GM19035 (cell line): ENCODE measurements at regions not wholly inside any gene's neighbourhood (a gene's known extent, or its start where the extent isn't known, plus 50 kb on each side); places are given as distances from the start of the nearest gene placed in this dataset.

Source experiments
- ATAC-seq: cut with Tn5 transposase; IDR thresholded peaks from one replicate; pipeline ENCODE4 v1.9.1; 2021; ENCODE audit not compliant: unreplicated experiment

DNA sequence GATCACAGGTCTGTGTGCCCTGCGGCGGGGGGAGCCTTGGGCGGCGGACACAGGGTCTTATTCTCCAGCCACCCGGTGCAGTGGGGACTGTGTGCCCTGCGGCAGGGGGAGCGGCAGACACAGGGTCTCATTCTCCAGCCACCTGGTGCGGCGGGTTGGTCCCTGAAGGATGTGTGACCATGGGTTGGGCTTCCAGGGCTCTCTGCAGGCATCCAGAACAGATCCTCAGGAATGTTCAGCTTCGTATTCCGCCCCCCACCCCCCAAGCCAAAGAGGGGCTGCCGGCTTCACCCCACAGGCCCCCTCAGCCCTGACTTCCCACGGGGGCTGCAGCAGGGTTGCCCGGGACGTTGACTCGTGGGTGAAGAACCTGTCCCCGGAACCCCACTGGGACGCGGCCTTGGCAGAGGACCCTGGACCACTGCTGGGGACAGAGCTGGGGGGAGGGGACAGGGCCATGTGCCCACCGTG is 154.5 kb upstream of the PPP2R2D start:
- no peak for ATAC-seq

DNA sequence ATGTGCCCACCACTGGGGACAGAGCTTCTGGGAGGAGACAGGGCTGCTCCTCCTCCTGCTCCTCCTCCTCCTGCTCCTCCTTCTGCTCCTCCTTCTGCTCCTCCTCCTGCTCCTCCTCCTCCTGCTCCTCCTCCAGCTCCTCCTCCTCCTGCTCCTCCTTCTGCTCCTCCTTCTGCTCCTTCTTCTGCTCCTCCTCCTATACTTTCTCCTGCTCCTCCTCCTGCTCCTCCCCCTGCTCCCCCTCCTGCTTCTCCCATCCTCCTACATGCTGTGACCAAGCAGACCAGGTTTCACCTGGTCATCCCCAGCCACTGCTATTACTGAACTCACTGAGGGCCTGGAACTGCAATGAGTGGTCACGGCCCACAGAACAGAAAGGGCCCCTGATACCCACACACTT is 154.0 kb upstream of the PPP2R2D start:
- no peak for ATAC-seq

DNA sequence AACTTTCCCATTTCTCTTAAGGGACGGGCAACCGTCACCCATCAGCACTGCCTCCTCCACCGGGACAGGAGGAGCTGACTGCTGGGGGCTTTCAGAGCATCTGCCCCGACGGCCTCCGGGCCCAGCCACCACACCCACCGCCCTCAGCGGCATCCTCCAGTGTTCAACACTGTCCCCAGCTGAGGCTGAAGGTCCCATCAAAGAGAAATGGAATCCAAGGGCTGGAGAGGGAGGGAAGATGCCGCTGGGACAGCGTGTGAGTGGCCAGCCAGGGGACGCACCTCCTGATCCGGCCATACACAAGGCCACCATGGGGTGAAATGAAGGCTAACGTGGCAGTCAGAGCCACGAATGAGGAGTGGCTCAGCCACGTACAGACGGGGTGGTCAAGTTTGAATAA is 153.6 kb upstream of the PPP2R2D start:
- no peak for ATAC-seq

DNA sequence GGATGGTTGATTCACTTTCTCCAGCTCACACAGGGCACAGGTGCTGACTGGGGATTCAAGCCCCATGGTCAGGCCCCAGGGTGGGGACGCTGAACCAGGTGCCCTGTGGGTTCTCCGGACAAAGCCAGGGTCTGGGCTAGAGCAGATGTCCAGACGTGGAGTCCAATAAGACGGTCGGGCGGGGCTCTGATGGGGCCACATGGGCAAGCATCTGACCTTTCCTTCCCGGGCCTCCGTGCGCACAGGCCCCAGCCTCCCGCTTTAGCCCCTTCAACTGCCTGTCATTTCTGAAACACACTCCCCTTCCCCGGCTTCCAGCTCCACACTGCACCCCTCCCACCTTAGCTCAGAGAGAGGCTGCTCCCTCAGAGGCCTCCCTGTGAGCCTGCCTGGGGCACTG is 153.0 kb upstream of the PPP2R2D start:
- no peak for ATAC-seq

DNA sequence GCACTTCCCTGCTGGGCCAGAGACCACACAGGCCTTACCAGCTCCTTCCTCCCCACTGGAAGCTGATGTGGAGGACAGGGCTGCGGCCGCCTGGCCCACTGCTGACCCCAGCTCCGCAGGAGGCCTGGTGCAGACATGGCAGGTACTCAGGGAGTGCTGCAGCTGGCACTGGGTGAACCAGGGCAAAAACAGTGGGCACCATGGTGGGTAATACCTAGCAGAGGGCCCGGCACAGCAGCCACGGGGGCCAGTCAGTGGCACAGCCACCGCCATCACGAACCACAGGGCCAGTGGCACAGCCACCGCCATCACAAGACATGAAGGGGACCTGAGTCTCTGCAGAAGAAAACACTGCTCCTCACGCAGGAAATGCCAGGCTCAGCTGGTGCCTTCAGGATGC is 152.6 kb upstream of the PPP2R2D start:
- no peak for ATAC-seq

DNA sequence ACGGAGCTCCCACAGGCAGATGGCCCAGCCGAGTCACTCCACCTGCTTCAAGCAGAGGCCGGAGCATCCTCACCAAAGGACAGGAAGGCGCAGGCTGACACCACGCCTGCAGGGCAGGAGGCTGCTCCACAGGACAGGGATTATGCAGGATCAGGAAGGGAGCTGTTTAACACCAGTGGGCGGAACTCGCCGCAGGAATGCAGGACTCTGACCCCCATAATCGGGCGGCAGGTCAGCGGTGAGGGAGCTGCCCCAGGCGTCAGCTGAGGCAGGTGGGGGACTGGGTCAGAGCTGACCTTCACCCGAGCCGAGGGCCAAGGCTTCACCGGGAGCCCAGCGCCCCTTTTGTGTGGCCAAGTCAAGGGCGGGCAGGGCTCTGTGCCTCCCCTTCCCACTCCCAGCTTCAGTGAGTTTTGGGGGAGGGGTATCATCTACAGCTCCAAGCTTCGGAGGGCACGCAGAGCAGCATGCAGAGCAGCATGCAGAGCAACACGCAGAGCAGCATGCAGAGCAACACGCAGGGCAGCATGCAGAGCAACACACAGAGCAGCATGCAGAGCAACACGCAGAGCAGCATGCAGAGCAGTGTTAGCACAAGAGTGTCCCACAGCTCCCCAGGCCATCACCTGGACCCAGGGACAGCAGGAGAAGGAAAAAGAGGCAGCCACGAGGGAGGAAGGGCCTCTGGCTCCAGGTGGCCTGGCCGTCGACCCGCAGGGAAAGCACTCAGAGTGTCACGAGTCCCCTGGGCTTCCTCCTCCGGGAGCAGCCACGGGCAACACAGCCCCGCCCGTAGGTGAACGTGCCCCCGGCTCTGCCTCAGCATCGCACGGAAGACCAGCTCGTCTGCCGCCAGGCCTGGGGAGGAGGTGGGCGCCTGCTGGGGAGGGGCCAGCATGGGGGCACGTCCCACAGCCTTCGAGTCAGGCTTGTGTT is 151.7 kb upstream of the PPP2R2D start:
- ATAC-seq, result no peak

DNA sequence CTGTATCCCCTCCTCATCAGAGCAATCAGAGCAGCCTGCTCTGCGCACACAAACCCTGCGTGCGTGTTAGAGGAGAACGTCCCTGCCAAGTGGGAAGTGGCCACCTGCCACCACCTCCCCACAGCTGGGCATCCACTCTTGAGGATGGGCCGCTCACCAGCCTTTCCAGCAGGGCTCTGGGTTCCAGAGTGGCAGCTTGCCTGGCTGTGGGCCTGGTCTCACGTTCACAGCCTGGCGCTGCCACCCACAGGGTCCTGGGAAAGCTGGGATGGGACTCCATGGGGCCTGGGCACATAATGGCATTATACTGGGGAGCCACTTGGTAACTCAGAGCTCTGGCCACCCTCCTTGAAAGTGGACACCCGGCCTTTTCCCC is 151.1 kb upstream of the PPP2R2D start:
- ATAC-seq, result no peak

DNA sequence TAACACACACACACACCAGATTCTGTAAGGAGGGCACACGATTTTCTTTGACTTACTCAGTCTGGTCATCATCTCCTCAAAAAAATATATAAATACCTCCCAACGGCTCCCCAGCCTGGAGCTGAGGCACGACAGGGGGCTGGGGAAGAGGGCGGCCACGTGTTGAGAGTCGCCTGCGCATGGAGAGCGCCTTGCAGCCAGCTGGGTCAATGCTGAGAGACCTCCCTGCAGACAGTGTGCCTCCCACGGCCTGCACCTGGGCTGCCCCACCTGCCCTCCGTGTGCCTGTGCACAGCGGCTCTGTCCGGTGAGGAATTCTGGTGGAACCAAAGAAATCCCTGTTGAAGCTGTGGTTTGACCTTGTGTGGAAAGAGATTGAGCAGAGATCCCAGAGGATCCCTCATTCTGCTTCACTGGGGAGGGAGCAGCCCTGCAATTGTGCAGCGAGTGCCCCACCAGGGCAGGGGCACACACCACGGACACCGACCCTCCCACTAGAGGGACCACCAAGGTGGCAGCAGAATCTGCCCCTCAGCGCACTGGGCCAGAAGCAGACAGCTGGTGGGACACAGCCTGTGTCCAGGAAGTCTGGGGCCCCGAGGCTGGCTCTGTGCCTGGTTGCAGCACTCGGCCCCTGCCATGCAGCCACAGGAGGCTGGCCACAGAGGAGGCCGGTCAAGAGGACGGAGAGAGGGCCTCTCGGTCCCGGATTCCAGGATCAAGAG is 150.5 kb upstream of the PPP2R2D start:
- no peak for ATAC-seq

DNA sequence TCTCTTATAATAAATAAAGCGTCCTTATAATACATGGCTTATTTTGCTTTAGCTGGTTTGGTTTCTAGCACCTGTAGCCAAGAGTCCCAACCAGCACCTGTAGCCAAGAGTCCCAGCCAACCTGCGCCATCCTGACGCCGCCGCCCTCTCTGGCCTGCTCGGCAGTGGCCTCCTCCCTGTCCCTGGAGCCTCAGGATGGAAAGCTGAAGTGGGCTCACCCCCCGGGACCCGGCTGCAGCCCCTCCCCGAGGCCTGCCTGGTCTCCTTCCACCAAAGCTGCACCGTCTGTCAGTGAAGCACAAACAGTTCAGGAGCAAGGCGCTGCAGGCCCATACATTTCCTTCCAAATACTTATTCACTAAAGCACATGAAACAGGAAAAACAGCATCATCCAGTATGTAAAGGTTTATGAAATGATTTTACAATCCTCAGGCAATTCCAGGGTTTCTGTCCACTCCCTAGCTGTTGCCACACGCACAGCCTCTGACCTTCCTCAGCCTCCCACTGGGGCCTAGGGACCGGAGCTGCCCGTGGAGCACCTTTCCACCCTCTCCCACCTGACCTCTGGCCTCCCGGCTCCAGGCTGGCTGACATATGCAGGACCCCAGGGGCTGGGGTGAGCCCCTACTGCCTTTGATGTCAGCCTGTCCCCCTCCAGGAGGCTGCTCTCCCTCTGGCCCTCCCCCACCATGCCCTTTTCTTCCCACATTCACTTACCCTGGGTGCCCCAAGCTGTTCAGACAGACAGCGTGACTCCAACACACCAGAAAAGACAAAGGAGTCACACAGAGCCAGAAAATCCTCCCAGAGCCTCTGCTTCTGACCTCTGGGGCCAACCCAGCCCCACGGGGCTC is 149.6 kb upstream of the PPP2R2D start:
- ATAC-seq, result no peak

DNA sequence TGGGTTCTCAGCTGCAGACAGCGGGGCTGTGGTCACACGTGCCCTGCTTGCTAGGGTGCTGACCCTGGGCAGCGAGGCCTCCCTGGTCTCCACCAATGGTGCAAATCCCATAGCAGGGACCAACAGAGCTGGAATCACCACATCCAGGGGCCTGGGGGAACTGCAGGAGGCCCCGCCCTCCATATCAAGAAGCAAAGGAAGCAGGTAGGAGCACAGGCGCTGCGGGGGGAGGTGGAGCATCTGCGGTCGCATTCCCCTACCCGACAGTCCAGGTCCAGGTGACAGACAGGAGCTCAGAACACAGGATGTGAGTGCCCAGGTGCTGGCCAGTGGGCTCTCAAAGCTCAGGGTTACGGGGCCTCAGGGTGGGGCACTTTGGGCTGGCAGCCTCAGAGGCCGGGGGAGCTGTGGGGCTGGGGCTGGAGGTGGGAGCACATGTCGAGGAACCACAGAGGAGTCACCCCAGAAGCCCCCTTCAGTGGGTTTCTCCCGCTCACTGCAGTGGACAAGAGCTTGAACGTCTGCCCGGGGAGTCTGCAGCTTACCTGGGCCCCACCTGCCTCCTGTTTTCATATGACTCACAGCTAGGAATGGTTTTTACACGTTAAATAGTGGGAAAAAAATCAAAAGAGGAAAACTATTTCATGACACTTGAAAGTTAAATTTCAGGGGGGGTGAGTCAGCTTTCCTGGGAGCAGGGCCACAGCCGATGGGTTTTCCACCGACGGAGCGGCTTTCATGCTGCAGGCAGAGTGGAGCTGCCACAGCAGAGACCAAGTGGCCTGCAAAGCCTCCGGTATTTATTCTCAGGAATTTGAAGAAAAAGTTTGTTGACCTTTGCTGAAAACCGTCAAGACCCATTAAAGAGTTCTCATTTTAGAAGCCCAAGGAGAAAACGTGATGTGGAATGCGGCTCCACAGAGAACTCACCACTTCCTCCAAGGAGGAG is 148.7 kb upstream of the PPP2R2D start:
- ATAC-seq, result no peak

DNA sequence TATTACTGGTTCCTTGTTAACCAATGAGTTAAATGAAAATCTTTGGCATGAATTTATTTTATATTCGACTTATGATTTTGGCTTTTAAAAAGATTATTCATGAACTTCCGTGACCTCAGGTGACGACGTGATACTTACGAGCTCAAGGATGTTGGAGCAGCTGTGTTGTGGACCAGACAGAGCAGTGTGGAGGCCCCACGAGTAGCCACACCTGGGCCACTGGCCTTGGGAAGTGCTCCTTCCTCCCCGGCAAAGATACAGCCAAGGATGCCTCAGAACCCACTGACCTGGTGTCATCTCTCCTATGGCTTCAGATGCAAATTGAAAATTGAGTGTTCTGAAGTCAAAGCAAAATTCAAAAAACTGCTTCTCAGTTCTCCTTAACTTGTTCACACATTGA is 147.5 kb upstream of the PPP2R2D start:
- no peak for ATAC-seq

DNA sequence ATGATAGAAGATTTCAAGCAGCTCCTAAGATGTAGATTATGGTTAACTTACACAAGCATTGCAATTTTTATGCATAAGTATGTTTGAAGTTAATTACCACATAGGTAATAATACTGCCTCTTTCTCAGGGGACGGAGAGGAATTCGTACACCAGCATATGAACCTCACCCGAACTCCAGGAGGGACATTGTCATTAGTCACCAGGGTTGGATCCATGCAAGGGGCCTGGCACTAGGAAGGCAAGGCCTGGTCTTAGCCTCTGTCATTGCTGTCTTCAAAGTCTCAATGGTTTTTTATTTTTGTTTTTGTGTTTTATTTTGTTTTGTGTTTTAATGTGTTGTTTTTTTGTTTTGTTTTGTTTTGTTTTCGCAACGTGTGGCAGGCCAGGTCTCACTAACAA is 145.6 kb upstream of the PPP2R2D start:
- ATAC-seq, result no peak

DNA sequence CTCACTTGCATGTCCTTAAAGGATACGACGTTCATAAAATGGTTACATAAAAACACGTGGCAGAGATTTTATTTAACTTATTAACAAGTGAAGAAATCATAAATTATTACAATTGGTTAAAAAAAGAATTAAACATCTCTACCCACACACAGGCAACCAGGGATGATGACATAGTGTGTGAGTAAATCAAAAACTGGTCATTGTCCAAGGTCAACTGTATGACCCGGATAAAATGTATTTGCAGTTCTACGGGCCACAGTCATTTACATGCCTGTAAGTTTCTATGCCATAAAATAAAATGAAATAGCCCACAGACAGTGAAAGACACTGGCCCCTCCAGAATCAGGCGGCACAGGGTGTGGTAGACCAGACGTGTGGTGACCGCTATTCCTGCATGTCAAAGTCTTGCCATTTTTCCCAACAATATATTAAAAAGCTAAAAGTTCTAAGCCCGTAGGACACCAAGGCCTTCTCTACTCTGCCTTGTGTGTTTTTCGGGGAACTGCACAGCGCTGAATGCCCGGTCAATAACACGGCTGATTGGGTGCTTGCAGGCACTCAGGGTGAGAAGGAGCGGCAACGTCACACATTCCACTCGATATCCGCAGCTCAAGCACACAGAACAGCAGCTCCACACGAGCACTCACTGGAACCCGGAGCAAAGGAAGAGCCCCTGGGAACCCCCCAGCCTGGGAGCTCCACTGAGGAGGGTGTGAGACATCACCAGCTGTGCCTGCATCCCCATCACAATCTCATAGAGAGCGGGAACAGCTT is 143.3 kb upstream of the PPP2R2D start:
- no peak for ATAC-seq

DNA sequence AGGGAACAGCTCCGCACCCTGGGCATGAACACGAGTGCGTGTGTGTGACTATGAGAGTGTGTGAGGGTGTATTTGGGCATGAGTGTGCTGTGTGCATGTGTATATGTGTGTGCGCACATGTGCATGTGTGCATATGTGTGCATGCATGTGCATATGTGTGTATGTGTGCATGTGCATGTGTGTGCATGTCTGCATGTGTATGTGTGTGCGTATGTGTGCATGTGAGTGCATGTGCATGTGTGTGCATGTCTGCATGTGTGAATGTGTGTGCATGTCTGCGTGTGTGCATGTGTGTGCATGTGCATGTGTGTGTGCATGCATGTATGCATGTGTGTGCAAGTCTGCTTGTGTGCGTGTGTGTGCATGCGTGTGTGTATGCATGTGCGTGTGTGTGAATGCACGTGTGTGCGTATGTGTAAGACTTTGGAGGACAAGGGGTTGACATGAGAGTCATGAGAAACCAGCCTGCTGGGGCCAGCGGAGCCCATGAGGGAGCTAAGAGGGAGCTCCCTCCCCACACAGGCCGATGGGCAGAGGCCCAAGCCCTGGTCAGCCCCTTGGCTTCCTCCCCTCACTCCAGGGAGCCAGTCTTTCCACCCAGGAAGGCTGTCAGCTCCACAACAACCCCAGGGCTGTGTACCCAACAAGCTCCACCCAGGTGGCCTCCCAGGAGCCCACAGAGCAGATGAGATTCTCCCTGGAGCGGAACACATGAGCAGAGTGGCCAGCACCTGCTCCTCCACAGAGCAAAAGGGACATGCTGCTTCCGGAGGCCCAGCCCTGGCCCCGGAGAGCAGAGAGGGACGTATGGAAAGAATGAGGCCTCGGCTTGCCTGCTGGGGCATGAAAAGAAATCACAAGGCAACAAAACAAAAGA is 142.5 kb upstream of the PPP2R2D start:
- ATAC-seq, result no peak

DNA sequence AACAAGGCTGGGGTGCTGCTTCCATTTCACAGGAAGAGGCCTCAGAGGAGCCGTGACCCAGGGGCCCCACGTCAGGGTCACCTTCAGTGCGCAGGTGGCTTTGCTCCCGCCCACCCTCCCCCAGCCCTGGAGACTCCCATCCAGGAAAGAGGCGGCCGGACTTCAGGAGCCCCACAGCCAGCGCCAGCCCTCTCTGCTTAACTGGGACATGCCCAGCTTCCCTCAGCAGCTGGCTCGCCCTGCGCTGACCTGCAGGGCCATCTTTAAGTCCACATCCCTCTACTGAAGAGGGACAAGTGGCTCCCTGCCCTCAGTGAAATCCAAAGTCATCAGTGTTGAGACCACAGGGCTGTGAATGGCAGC is 141.9 kb upstream of the PPP2R2D start:
- no peak for ATAC-seq

DNA sequence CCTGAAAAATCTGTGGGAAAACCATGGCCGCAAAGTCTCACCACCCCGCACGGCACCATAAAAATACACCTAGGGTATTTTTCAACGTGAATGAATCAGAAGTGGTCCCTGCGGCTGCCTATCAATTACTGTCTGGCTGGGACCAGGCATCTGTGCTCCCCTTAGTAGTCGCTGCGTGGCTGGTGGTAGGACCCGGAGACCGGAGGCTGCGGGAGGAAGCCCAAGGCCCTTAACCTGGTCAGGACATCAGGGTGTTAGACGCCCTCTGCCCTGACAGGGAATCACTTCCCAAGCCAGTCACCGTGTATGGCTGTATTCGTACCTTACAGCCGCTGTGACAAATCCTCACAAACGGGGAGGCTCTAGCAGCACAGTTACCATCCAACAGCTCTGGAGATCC is 141.5 kb upstream of the PPP2R2D start:
- ATAC-seq, result no peak

DNA sequence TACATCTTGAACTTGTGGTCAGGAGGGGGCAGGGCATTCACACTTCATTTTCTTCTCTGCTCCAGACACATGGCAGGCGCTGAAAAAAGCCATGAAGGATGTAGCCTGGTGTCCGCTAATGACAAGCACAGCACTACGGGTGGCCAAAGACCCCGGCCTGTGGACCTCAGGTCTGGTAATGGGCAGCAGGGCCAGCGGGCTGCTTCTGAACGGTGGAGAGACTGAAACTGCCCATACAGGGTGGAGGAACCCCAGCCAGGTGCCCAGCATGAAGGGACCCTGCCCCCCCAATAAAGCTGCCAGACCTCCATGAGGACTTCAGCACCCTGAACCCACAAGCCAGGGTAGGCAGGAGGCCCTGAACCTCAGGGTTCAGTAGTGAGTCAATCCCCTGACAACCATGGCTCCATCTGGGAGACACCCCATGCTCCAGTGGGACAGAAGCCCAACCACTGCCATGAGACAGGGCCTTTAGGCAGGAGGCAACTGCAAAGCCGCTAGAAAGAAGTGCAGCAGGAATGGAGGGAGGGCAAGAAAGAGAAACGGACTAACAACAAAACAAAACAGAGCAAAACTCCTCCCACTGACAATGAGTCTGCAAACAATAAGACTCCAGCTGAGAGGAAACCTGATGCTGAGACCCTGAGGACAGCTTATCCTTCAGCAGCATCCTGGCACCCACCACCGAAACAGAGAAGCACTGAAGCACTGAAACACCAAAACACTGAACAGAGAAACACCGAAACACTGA is 140.2 kb upstream of the PPP2R2D start:
- no peak for ATAC-seq
